Uterus (tissue), 2 donors: ENCODE measurements at regions not wholly inside any gene's neighbourhood (a gene's known extent, or its start where the extent isn't known, plus 50 kb on each side); places are given as distances from the start of the nearest gene placed in this dataset.

Experiments used
- CTCF ChIP-seq, 4 experiments: fragments of 200-600 bp in 2 of 4; fragments of 450-650 bp in 2 of 4; sonication (generic) in 2 of 4; IDR thresholded peaks; one replicate each; pipeline ENCODE4 v1.5.1; 2016 to 2019; ENCODE audit warnings: antibody characterized with exemption in 4 of 4, mild to moderate bottlenecking in 2 of 4, moderate library complexity in 1 of 4
- POLR2A ChIP-seq, 2 donors: fragments of 450-650 bp; IDR thresholded peaks; one replicate each; pipeline ENCODE4 v1.6.1; 2016; ENCODE audit warnings: antibody characterized with exemption in 2 of 2, mild to moderate bottlenecking in 1 of 2, moderate library complexity in 1 of 2

GRCh38 chr2:16717477-16717876, 51.8 kb upstream of the CYRIA start:
- TF ChIP-seq CTCF (IDR thresholded peaks at IDR 0.05) (no peak), POLR2A (IDR thresholded peaks at IDR 0.05) (no peak)
